GM18873 (cell line): ENCODE measurements at regions not wholly inside any gene's neighbourhood (a gene's known extent, or its start where the extent isn't known, plus 50 kb on each side); places are given as distances from the start of the nearest gene placed in this dataset.
A peak's percentile ranks its signal among the peaks of the same experiment; 100 is the strongest.

Experiments
- ATAC-seq: cut with Tn5 transposase; IDR thresholded peaks from one replicate; pipeline ENCODE4 v1.9.1; 2021; ENCODE audit warnings: mild to moderate bottlenecking, moderate library complexity, moderate number of reproducible peaks; ENCODE audit not compliant: unreplicated experiment, low FRiP score

DNA sequence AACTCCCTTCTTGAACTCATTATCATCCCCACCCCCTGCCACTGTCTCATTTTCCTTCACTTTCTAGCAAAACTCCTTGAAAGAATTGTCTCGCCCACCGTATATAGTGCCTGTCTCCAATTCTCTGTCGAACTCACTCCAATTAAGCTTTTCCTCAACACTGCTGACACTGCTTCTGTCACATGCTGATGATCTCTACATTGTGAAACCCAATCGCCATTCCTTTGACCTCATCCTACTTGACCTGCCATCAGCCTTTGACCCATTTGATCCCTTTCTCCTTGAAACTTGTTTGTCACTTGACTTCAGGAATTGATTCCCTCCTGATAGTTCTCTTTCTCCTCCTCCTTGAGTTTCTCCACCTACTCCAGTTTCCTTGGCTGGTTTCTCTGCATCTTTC is 54.8 kb downstream of the CCDC71L start:
- ATAC-seq: no peak

- no peak for ATAC-seq
Observed at GRCh38 chr7:106604971-106605370, 56.0 kb downstream of the CCDC71L start.

- no peak for ATAC-seq
Observed at GRCh38 chr7:106604303-106604924, 56.5 kb downstream of the CCDC71L start.

GRCh38 chr7:106603346-106603745 is 57.6 kb downstream of the CCDC71L start:
- no peak for ATAC-seq

- no peak for ATAC-seq
Observed at GRCh38 chr7:106602062-106602461, 58.9 kb downstream of the CCDC71L start.

GRCh38 chr7:106600569-106601373 is 60.2 kb downstream of the CCDC71L start:
- ATAC-seq: no peak

GRCh38 chr7:106599343-106599698 is 61.6 kb downstream of the CCDC71L start:
- ATAC-seq: no peak

DNA sequence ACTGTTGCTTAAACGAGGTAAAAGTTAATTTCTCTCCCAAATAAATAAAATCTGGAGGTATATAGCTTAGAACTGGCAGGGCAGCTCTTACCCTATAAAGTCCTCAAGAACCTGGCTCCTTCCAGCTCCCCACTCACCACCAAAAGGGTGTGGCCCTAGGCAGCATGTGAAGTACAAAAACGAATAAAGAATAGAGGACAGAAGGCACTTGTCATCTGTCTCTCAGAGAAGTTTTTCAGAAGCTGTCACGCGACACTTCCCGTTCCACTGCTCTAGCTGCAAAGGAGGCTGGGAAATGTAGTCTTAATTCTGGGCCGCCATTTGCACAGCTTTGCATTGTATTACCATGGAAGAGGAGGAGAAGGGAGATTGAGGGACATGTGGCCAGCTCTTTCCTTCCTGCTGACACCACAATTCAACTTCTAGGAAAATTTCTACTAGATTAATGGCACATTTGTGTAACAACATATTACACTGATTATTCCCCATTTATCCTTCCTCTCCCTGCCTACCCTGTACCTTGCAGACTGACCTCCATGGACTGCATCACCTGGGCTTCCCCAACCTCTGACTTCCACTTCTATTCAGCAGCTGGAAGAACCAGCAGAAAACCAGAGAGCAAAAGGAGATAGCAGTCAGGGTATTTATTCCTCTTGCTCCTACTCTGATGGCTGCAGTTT is 62.2 kb downstream of the CCDC71L start:
- peak; percentile 92 for ATAC-seq

- peak; percentile 2 for ATAC-seq
Observed at GRCh38 chr7:106597751-106598546, 63.0 kb downstream of the CCDC71L start.

DNA sequence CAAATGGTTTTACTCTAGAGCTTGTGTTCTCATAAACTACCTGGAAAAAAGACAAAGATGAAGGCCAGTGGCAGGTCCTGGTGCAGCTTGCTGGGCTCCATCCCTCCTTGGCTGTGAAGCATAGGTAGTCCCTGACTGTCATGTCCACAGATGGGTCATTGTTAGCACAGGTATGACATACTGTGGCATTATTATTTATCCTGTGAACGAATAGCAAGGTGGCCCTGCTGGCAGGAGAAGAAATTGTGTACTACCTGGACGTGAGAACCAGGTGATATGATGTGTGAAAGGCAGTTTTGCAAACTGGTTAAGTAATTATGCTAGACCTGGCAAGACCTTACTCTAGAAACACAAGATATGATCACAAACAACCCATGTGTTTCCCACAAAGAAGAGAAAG is 63.9 kb downstream of the CCDC71L start:
- no peak for ATAC-seq

GRCh38 chr7:106595922-106596321 is 65.0 kb downstream of the CCDC71L start:
- ATAC-seq: no peak

DNA sequence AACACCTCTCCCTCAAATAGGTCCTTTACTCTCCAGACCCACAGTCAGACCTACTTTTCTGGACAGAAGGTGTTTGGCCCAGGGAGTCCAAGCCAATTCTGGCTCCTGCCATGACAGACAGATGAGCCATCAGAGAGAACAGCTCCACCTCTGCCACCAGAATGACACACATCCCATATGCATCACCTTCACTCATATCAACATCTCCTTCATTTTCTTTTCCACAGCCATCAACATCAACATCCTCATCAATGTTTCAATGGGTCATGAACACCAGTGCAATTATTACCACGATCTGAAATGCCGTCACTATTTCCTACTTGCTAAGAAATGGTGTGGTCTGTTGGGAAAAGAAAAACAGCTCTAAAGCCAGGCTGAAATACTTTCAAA is 67.9 kb downstream of the CCDC71L start:
- ATAC-seq: no peak

GRCh38 chr7:106592282-106593027 is 68.5 kb downstream of the CCDC71L start:
- no peak for ATAC-seq

DNA sequence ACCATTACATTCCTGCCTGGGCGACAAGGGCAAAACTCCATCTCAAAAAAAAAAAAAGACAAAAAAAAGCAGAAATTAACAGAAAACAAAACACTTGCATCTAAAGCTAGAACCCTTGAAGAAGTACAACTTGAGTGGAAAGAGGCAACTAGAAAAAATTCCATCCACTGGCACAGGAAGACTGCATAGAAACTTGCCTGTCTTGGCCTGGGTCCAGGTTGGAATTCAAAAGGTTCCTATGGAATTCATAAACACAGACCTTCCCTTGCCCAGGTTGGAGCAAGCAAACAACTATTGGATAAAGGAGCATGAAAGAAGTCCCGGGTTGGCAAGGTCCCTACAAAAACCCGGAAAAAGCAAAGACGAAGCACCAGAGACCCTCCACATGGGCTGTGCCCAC is 69.8 kb downstream of the CCDC71L start:
- ATAC-seq: no peak

GRCh38 chr7:106590209-106590816 is 70.6 kb downstream of the CCDC71L start:
- no peak for ATAC-seq

DNA sequence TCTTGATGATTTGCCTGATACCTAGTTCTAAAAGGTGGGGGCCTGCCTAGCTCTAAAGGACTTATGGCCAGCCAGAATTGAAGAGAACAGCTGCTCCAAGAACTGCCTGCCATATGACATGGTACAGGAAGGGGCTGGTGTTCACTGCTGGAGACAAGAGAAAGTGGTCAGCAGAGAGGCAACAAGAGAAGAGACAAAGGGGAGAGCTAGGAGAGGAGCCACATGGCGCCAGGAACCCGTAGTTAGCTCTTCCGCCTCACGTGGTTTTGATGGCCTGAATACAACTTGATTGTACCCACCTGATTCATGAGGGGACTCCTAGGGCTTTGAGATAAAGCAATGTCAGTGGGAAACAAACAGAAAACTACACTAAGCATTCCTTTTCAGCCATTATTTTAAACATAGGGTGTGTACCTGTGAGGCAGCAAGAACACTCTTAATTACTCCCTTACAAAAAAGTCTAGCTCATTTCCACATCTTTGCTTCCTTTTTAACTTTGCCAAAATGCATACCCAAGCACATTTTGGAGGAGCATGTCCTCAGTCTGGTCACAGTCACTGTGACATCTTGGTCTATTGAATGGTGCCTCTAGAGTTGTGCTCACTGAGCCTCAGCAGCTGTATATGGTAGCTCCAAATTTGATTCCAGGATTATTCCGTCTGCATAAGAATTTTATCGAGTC is 71.6 kb downstream of the CCDC71L start:
- no peak for ATAC-seq

- no peak for ATAC-seq
Observed at GRCh38 chr7:106588422-106589197, 72.3 kb downstream of the CCDC71L start.
